PFSK-1 (cell line): ENCODE measurements at regions not wholly inside any gene's neighbourhood (a gene's known extent, or its start where the extent isn't known, plus 50 kb on each side); places are given as distances from the start of the nearest gene placed in this dataset.

Source experiments
- POLR2AphosphoS5 ChIP-seq: IDR thresholded peaks from 2 replicates; pipeline ENCODE4 v1.6.1; 2012; ENCODE audit warnings: low read depth, mild to moderate bottlenecking, control low read depth, low read length, moderate library complexity
- TF ChIP-seq, protein P1 (sequence below), 2 experiments: IDR thresholded peaks; 2 replicates each; pipeline versions ENCODE4 v1.6.1 to v1.8.0; 2011 to 2012; ENCODE audit warnings: low read depth in 2 of 2, low read length in 2 of 2, control low read depth in 1 of 2, inconsistent platforms in 1 of 2, mild to moderate bottlenecking in 1 of 2, moderate library complexity in 1 of 2; ENCODE audit not compliant: insufficient read depth in 1 of 2

DNA sequence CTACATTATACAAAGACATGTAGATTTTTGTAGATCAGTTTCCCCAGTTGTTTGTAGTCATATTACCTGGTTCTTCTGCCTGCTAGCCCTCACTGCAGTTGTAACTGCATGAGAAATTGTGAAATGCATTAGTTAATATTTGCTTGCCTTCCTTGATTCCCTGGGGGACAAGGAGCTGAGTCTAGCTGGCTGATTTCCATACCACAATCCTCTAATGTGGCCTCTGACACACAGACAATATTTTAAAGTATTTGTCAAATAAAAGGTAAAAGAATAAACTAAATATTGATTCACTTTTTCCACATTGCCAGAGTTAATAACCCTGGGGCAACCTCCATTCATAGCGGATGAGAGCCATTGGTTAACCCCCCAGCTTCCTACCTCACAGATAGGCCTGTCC lies 128.8 kb upstream of the TMEM132C start:
- no peak for TF ChIP-seq POLR2AphosphoS5
- TF ChIP-seq, protein P1, sequence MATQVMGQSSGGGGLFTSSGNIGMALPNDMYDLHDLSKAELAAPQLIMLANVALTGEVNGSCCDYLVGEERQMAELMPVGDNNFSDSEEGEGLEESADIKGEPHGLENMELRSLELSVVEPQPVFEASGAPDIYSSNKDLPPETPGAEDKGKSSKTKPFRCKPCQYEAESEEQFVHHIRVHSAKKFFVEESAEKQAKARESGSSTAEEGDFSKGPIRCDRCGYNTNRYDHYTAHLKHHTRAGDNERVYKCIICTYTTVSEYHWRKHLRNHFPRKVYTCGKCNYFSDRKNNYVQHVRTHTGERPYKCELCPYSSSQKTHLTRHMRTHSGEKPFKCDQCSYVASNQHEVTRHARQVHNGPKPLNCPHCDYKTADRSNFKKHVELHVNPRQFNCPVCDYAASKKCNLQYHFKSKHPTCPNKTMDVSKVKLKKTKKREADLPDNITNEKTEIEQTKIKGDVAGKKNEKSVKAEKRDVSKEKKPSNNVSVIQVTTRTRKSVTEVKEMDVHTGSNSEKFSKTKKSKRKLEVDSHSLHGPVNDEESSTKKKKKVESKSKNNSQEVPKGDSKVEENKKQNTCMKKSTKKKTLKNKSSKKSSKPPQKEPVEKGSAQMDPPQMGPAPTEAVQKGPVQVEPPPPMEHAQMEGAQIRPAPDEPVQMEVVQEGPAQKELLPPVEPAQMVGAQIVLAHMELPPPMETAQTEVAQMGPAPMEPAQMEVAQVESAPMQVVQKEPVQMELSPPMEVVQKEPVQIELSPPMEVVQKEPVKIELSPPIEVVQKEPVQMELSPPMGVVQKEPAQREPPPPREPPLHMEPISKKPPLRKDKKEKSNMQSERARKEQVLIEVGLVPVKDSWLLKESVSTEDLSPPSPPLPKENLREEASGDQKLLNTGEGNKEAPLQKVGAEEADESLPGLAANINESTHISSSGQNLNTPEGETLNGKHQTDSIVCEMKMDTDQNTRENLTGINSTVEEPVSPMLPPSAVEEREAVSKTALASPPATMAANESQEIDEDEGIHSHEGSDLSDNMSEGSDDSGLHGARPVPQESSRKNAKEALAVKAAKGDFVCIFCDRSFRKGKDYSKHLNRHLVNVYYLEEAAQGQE (IDR thresholded peaks at IDR 0.05; ENCODE audit: insufficient read depth in 1 of 2, low read depth in 2 of 2, low read length in 2 of 2), result no peak
